HG02870 (cell line): ENCODE measurements at regions not wholly inside any gene's neighbourhood (a gene's known extent, or its start where the extent isn't known, plus 50 kb on each side); places are given as distances from the start of the nearest gene placed in this dataset.

Experiments
- ATAC-seq: cut with Tn5 transposase; IDR thresholded peaks from one replicate; pipeline ENCODE4 v1.9.1; 2021; ENCODE audit warnings: mild to moderate bottlenecking, moderate library complexity; ENCODE audit not compliant: unreplicated experiment

GRCh38 chr14:62081012-62081612 is 318.9 kb downstream of the SNAPC1 start:
- ATAC-seq = peak; percentile 89

GRCh38 chr14:62081951-62082350 is 319.7 kb downstream of the SNAPC1 start:
- no peak for ATAC-seq

GRCh38 chr14:62082779-62083178 is 320.6 kb downstream of the SNAPC1 start:
- ATAC-seq = no peak

GRCh38 chr14:62084020-62084419 is 321.8 kb downstream of the SNAPC1 start:
- ATAC-seq = no peak

DNA sequence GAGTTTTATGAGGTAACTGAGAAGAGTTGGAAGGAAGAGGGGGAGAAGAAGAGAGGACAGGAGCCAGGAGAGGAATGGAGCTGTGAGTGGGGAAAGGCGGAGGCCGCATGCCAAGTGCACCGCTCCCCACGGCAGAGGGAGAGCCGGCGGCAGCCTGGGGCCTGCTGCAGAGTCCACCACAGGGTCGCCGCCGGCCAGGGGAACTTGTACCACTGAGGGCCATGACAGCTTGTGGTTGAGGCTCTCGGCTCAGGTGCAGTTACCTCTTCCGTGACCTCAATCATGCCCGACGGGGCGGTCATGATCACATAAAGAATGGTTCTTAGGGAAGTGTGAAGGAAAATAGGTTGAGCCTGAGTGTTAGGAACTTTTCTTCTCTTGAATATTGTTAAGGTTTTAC is 325.0 kb downstream of the SNAPC1 start:
- ATAC-seq = no peak

- ATAC-seq = no peak
Measured at GRCh38 chr14:62093736-62094135, 331.5 kb downstream of the SNAPC1 start.

DNA sequence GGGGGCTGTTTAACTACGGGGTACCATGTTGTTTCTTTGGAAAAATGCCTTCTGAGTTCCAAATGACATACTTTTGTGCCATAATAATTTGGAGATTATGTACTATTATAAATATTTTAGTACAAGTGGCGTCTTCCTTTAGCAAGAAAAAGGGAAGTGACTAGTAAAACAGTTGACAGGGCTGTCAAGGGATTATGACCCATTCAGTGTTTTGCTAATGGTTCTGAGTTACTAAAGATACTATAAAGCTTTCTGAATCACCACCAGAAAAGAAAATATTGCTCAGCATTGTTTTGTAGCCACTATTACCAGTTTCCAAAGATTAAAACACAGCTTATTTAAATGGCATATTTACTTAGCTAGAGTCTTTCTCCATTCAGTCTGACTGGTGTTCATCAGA is 334.9 kb downstream of the SNAPC1 start:
- no peak for ATAC-seq

DNA sequence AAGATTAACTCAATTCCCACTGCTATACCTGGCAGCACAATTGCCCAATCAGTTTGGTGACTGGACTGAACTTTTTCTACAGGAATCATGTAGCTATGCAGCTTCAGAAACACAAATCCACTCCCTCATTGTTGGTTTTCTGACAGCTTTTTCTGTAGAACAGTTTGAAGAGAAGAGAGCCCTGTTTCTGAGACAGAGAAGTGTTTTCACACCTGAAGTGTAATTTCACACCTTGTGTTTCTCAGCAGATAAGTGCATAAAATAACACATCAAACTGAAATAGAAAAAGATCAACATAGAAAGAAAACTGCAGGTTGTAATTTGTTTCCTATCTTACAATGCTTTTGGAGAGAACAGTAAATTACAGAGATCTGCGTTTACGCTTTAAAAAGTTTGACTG is 335.6 kb downstream of the SNAPC1 start:
- ATAC-seq = no peak

- no peak for ATAC-seq
Measured at GRCh38 chr14:62098357-62098756, 336.1 kb downstream of the SNAPC1 start.

DNA sequence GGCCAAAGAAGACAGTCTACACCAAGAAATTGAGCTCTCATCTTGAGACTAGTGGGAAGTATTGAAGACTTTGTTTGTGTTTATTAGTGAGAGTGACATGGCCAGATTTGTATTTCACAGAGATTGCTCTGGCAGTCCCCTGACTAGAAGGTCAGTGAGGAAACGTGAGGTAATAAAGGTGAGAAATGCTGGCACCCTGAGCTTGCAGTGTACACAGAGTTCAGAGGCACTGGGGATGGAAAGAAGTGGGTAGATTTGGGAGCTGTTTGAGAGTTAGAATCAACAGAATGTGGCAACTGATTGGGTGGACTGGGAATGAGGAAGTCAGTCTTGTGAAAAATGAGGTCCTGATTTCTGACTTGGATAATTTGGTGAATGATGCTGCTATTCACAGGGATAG is 336.9 kb downstream of the SNAPC1 start:
- ATAC-seq = no peak

GRCh38 chr14:62101189-62101588 is 339.0 kb downstream of the SNAPC1 start:
- peak; percentile 55 for ATAC-seq

GRCh38 chr14:62101673-62102348 is 339.6 kb downstream of the SNAPC1 start:
- no peak for ATAC-seq

DNA sequence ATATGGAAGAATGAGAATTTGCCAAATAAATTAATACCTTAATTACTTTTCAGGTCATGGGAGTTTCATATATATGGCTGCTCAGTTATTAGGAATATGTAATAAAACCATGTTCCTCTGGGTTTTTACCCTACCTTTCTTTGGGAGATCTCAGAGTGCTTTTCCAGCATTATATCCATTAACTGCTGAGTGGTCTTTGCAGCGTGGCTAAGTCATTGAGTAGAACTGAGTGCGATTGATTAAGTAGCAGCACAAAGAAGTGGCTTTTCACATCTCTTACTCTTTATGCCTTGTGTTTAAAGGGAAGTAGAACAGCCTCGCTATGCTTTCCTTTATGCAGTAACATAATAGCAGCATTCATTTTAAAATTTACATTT is 340.1 kb downstream of the SNAPC1 start:
- no peak for ATAC-seq

DNA sequence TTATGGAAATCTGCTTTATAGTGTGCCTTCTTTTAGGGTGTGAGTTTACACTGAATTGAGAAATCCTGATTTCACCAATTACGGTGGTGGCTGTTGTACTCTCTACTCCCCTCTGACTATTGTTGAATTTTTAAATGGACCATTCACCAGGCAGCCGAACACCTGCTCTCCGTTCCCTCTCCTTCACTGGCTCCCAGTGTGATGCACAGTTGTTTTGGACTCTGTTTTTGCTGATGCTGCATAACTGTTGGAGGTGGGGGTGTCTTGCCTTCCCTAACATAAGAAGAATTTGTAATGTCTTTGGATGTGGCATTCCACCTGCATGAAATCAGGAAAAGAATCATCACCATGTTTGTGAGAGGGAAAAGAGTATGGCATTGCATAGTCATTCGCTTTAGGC is 341.2 kb downstream of the SNAPC1 start:
- no peak for ATAC-seq

- ATAC-seq = no peak
Measured at GRCh38 chr14:62110941-62111340, 348.7 kb downstream of the SNAPC1 start.

- peak; percentile 98 for ATAC-seq
Measured at GRCh38 chr14:62117010-62117750, 355.0 kb downstream of the SNAPC1 start.

GRCh38 chr14:62117751-62118105 is 355.5 kb downstream of the SNAPC1 start:
- no peak for ATAC-seq

DNA sequence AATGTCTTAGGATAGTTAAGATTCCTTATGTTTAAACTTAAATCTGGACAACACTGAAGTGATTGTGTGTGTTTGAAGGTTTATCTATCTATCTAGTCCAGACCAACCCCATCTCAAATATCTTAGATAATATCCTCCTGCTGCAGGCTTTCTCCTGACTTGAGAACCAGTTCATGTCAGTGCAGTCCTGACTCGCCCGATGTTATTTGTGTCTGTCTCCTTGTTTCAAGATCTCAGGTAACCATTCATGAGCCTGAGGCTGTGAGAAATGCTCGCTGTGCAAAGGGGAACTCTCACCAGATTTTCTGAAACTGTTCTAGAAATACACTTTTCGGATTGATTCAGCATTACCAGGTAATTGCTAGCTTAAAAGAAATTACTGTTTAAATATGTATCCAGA is 356.2 kb downstream of the SNAPC1 start:
- ATAC-seq = no peak

GRCh38 chr14:62118871-62119270 is 356.7 kb downstream of the SNAPC1 start:
- no peak for ATAC-seq

GRCh38 chr14:62123961-62124360 is 361.7 kb downstream of the SNAPC1 start:
- ATAC-seq = peak; percentile 81

DNA sequence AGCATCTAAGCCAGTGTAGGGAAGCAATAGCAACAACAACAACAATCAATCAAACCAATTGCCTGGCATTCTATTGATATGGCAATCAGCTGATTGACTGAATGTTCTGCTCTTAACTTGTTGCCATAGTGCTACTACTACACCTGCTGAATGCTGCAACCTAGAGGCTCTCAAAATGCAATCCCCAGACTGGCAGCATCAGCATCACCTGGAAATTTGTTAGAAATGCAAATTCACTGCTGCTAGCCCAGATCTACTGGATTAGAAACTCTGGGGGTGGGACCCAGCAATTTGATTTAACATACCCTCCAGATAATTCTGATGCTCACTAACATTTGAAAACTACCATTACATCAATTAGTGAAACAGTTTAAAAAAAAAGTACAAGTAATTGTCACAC is 363.6 kb downstream of the SNAPC1 start:
- no peak for ATAC-seq

GRCh38 chr14:62126879-62127478 is 364.8 kb downstream of the SNAPC1 start:
- ATAC-seq = peak; percentile 48
